HFF-Myc (cell line): ENCODE measurements at regions not wholly inside any gene's neighbourhood (a gene's known extent, or its start where the extent isn't known, plus 50 kb on each side); places are given as distances from the start of the nearest gene placed in this dataset.

ENCODE experiments used
- DNase-seq: peaks from one replicate; pipeline ENCODE4 v3.0.0-alpha.2; 2011; ENCODE audit warnings: low read depth; ENCODE audit errors: extremely low read depth
- H3K4me3 ChIP-seq: replicated peaks from 2 replicates; pipeline ENCODE4 v1.5.1; 2011; ENCODE audit warnings: low read depth, mild to moderate bottlenecking, control low read depth, low read length
- TF ChIP-seq, protein P1 (sequence below): IDR thresholded peaks from 2 replicates; pipeline ENCODE4 v1.5.1; 2012; ENCODE audit warnings: mild to moderate bottlenecking, low read depth, low read length, control low read depth; ENCODE audit errors: missing control alignments

- H3K4me3 ChIP-seq = no peak overlapping the region
- TF ChIP-seq, protein P1, sequence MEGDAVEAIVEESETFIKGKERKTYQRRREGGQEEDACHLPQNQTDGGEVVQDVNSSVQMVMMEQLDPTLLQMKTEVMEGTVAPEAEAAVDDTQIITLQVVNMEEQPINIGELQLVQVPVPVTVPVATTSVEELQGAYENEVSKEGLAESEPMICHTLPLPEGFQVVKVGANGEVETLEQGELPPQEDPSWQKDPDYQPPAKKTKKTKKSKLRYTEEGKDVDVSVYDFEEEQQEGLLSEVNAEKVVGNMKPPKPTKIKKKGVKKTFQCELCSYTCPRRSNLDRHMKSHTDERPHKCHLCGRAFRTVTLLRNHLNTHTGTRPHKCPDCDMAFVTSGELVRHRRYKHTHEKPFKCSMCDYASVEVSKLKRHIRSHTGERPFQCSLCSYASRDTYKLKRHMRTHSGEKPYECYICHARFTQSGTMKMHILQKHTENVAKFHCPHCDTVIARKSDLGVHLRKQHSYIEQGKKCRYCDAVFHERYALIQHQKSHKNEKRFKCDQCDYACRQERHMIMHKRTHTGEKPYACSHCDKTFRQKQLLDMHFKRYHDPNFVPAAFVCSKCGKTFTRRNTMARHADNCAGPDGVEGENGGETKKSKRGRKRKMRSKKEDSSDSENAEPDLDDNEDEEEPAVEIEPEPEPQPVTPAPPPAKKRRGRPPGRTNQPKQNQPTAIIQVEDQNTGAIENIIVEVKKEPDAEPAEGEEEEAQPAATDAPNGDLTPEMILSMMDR = no peak
- DNase-seq = no peak
These were observed 259.8 kb upstream of the NR5A2 start for GRCh38 chr1:199767700-199768099.

- H3K4me3 ChIP-seq = no peak overlapping the region
- peak; percentile 46 for DNase-seq
- TF ChIP-seq, protein P1 = no peak
These were observed 252.9 kb upstream of the NR5A2 start for GRCh38 chr1:199774433-199775089.

DNA sequence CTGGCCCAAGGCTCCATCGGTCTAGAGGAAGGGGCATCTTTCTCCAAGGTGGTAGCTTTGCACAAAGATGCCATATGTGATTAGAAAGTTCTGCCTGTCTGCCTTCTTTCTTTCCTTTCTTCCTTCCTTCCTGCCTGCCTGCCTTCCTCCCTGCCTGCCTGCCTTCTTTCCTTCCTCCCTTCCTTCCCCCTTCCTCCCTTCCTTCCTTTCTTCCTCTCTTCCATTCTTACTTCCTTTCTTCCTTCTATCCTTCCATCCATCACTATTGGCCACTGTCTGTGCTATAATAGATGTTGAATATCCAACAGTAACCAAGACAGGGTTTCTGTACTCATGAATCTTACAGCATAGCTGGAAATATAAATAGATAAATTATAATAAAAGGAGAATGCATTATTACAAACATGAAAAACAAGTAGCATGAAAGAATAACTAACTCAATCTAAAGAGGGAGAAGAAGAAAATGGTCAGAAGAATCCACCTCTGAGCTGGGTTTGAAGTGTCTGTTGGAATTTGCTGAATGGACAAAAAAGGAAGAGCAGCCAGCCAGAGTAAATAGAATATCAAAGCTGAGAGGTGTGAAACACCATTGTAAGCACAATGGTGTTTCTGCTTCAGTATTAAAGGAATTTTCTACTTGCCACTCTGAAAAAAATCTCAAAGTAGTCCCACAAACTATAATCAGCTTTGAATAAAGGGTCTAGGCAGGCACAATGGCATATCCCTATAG, 250.6 kb upstream of the NR5A2 start:
- no peak overlapping the region for H3K4me3 ChIP-seq
- no peak for DNase-seq
- TF ChIP-seq, protein P1 = no peak

- no peak for DNase-seq
- TF ChIP-seq, protein P1 = no peak
- no peak overlapping the region for H3K4me3 ChIP-seq
These were observed 249.1 kb upstream of the NR5A2 start for GRCh38 chr1:199778324-199778955.

- no peak overlapping the region for H3K4me3 ChIP-seq
- TF ChIP-seq, protein P1 = no peak
- no peak for DNase-seq
These were observed 247.4 kb upstream of the NR5A2 start for GRCh38 chr1:199780091-199780490.

GRCh38 chr1:199780948-199781670, 246.4 kb upstream of the NR5A2 start:
- DNase-seq = no peak
- H3K4me3 ChIP-seq = no peak overlapping the region
- TF ChIP-seq, protein P1 = no peak
